OCI-LY1 (cell line): ENCODE measurements at regions not wholly inside any gene's neighbourhood (a gene's known extent, or its start where the extent isn't known, plus 50 kb on each side); places are given as distances from the start of the nearest gene placed in this dataset.

Source experiments
- H2AFZ ChIP-seq: fragments of 200-600 bp; sonication (generic), shearing (Covaris generic); 2 replicates; pipeline ENCODE4 v1.6.0; 2014; ENCODE audit warnings: antibody characterized with exemption, mild to moderate bottlenecking, low read length
- H3F3A ChIP-seq: fragments of 200-600 bp; sonication (generic), shearing (Covaris generic); 2 replicates; pipeline ENCODE4 v1.6.0; 2014; ENCODE audit warnings: mild to moderate bottlenecking, antibody characterized with exemption, low read length, moderate library complexity; ENCODE audit not compliant: insufficient read depth
- H3K27ac ChIP-seq: fragments of 200-600 bp; sonication (generic); 2 replicates; pipeline ENCODE4 v1.5.1; 2014; ENCODE audit warnings: low read length, mixed run types, mild to moderate bottlenecking, low read depth; ENCODE audit not compliant: poor library complexity, severe bottlenecking
- H3K27me3 ChIP-seq: fragments of 200-600 bp; sonication (generic); 2 replicates; pipeline ENCODE4 v1.6.0; 2014; ENCODE audit warnings: antibody characterized with exemption, mild to moderate bottlenecking, low read length, moderate library complexity; ENCODE audit not compliant: insufficient read depth
- H3K36me3 ChIP-seq: fragments of 200-600 bp; sonication (generic); 2 replicates; pipeline ENCODE4 v1.6.1; 2014; ENCODE audit warnings: mild to moderate bottlenecking, antibody characterized with exemption, low read length, moderate library complexity, mixed read lengths; ENCODE audit not compliant: insufficient read depth
- H3K4me1 ChIP-seq: fragments of 200-600 bp; sonication (generic); 2 replicates; pipeline ENCODE4 v1.5.1; 2014; ENCODE audit warnings: mild to moderate bottlenecking, low read length, moderate library complexity; ENCODE audit not compliant: insufficient read depth, severe bottlenecking
- H3K4me2 ChIP-seq: fragments of 200-600 bp; sonication (generic), shearing (Covaris generic); 2 replicates; pipeline ENCODE4 v1.6.1; 2014; ENCODE audit warnings: low read length
- H3K4me3 ChIP-seq: fragments of 200-600 bp; sonication (generic); 2 replicates; pipeline ENCODE4 v1.5.1; 2014; ENCODE audit warnings: low read length, low read depth, mild to moderate bottlenecking, mixed read lengths; ENCODE audit not compliant: poor library complexity, severe bottlenecking
- H3K79me2 ChIP-seq: fragments of 200-600 bp; shearing (Covaris generic); 2 replicates; pipeline ENCODE4 v1.6.1; 2016; ENCODE audit warnings: mixed run types, low read length, mixed read lengths; ENCODE audit not compliant: insufficient read depth
- H3K9ac ChIP-seq: fragments of 200-600 bp; sonication (generic), shearing (Covaris generic); 2 replicates; pipeline ENCODE4 v1.6.1; 2014; ENCODE audit warnings: mild to moderate bottlenecking, low read length, mixed read lengths
- H3K9me2 ChIP-seq: fragments of 200-600 bp; sonication (generic), shearing (Covaris generic); 2 replicates; pipeline ENCODE4 v1.6.1; 2014; ENCODE audit warnings: low read depth, mild to moderate bottlenecking, low read length, mixed read lengths
- H3K9me3 ChIP-seq: fragments of 200-600 bp; shearing (Covaris generic); 2 replicates; pipeline ENCODE4 v1.6.1; 2014; ENCODE audit warnings: low read length, mixed read lengths
- H4K20me1 ChIP-seq: fragments of 200-600 bp; sonication (generic), shearing (Covaris generic); 2 replicates; pipeline ENCODE4 v1.6.0; 2016; ENCODE audit warnings: mild to moderate bottlenecking, low read length; ENCODE audit not compliant: insufficient read depth
- CTCF ChIP-seq: fragments of 200-600 bp; sonication (generic), shearing (Covaris generic); IDR thresholded peaks from 2 replicates; pipeline ENCODE4 v1.5.1; 2017; ENCODE audit warnings: mild to moderate bottlenecking, antibody characterized with exemption, low read length, moderate library complexity, mixed read lengths
- EZH2 ChIP-seq: fragments of 200-600 bp; sonication (generic), shearing (Covaris generic); IDR thresholded peaks from 2 replicates; pipeline ENCODE4 v1.8.0; 2017; ENCODE audit warnings: borderline replicate concordance, mixed run types, mild to moderate bottlenecking, antibody characterized with exemption, low read length, moderate library complexity, mixed read lengths

GRCh38 chr21:17044696-17045095 lies 468.1 kb upstream of the CXADR start:
- H2AFZ ChIP-seq, result no peak overlapping the region

GRCh38 chr21:17045214-17045853 lies 467.5 kb upstream of the CXADR start:
- no peaks in the 10 kb centered on the region for H3K9me2 ChIP-seq
- H4K20me1 ChIP-seq, result no peaks in the 10 kb centered on the region
- no peaks in the 10 kb centered on the region for H3K4me1 ChIP-seq
- no peak overlapping the region for H3K27ac ChIP-seq
- H3F3A ChIP-seq, result no peaks in the 10 kb centered on the region
- no peak overlapping the region for H3K4me3 ChIP-seq
- H3K4me2 ChIP-seq, result no peak overlapping the region
- TF ChIP-seq EZH2 (no peak), CTCF (peak; percentile 48)
- no peaks in the 10 kb centered on the region for H3K27me3 ChIP-seq
- no peaks in the 10 kb centered on the region for H3K79me2 ChIP-seq
- H3K9ac ChIP-seq, result no peak overlapping the region
- no peaks in the 10 kb centered on the region for H3K9me3 ChIP-seq
- no peaks in the 10 kb centered on the region for H3K36me3 ChIP-seq
- H2AFZ ChIP-seq, result no peak overlapping the region

More at GRCh38 chr21:17044696-17045095, 468.1 kb upstream of the CXADR start:
- Histone ChIP-seq H3K9me2 (no peaks in the 10 kb centered on the region), H3K4me1 (no peaks in the 10 kb centered on the region), H3K4me2 (no peak overlapping the region), H4K20me1 (no peaks in the 10 kb centered on the region), H3K27me3 (no peaks in the 10 kb centered on the region), H3K9me3 (no peaks in the 10 kb centered on the region), H3F3A (no peaks in the 10 kb centered on the region), H3K9ac (no peak overlapping the region), H3K4me3 (no peak overlapping the region), H3K79me2 (no peaks in the 10 kb centered on the region), H3K36me3 (no peaks in the 10 kb centered on the region), H3K27ac (no peak overlapping the region)
- no peak for TF ChIP-seq CTCF
- no peak for TF ChIP-seq EZH2

- Histone ChIP-seq H3K4me1 (no peaks in the 10 kb centered on the region), H3K27me3 (no peaks in the 10 kb centered on the region), H3K36me3 (no peaks in the 10 kb centered on the region), H3K9me2 (no peaks in the 10 kb centered on the region), H3K4me2 (no peak overlapping the region), H3K79me2 (no peaks in the 10 kb centered on the region), H2AFZ (no peak overlapping the region), H4K20me1 (no peaks in the 10 kb centered on the region), H3F3A (no peaks in the 10 kb centered on the region), H3K9ac (no peak overlapping the region), H3K9me3 (no peaks in the 10 kb centered on the region), H3K4me3 (no peak overlapping the region), H3K27ac (no peak overlapping the region)
- no peak for TF ChIP-seq EZH2
Observed at GRCh38 chr21:17048974-17049373, 463.9 kb upstream of the CXADR start.

GRCh38 chr21:17050156-17050555 lies 462.7 kb upstream of the CXADR start:
- Histone ChIP-seq H3K9ac (no peak overlapping the region), H3K9me2 (no peaks in the 10 kb centered on the region), H3F3A (no peaks in the 10 kb centered on the region), H3K36me3 (no peaks in the 10 kb centered on the region), H4K20me1 (no peaks in the 10 kb centered on the region), H3K27me3 (no peaks in the 10 kb centered on the region), H2AFZ (no peak overlapping the region), H3K27ac (no peak overlapping the region), H3K79me2 (no peaks in the 10 kb centered on the region), H3K9me3 (no peaks in the 10 kb centered on the region), H3K4me2 (no peak overlapping the region), H3K4me1 (no peaks in the 10 kb centered on the region), H3K4me3 (no peak overlapping the region)
- TF ChIP-seq CTCF (no peak), EZH2 (no peak)
